CD4-positive, alpha-beta T cell (primary cell): ENCODE measurements at regions not wholly inside any gene's neighbourhood (a gene's known extent, or its start where the extent isn't known, plus 50 kb on each side); places are given as distances from the start of the nearest gene placed in this dataset.

ENCODE experiments used
- ATAC-seq: fragments of 200-7000 bp; cut with Tn5 transposase; one replicate; pipeline ENCODE4 v1.10.0; 2022; ENCODE audit warnings: mild to moderate bottlenecking; ENCODE audit not compliant: poor library complexity
- CTCF ChIA-PET: fragments of 350-600 bp; sonication (Branson Sonifier 250); formaldehyde crosslinking; loops from one replicate; lab custom pipeline; 2021; ENCODE audit warnings: antibody characterized with exemption, inconsistent platforms; lab: Charles Lee
- POLR2A ChIA-PET: fragments of 350-600 bp; sonication (Branson Sonifier 250); formaldehyde crosslinking; loops from one replicate; lab custom pipeline; 2021; ENCODE audit warnings: antibody characterized with exemption, inconsistent platforms; lab: Charles Lee
- DNase-seq, 14 experiments: peaks; one replicate each; pipeline ENCODE4 v3.0.0-alpha.2; 2013 to 2020; ENCODE audit warnings: mixed read lengths in 2 of 14
- H3K27ac ChIP-seq, 2 donors: one replicate each; pipeline versions ENCODE4 v1.5.1 to v1.7.0; 2013; ENCODE audit warnings: low read length in 2 of 2, low read depth in 1 of 2, mild to moderate bottlenecking in 1 of 2
- H3K27me3 ChIP-seq, 2 experiments: 1 replicate in 1 of 2; 2 replicates in 1 of 2; pipeline versions ENCODE4 v1.6.1 to v1.7.0; 2013; ENCODE audit warnings: low read length in 2 of 2, control low read depth in 1 of 2, mild to moderate bottlenecking in 1 of 2, moderate library complexity in 1 of 2; ENCODE audit not compliant: insufficient read depth in 2 of 2, control insufficient read depth in 1 of 2
- H3K36me3 ChIP-seq: one replicate; pipeline ENCODE4 v1.6.1; 2013; ENCODE audit warnings: low read length, control low read depth; ENCODE audit not compliant: insufficient read depth
- H3K4me1 ChIP-seq: one replicate; pipeline ENCODE4 v1.6.1; 2013; ENCODE audit warnings: low read length, control low read depth; ENCODE audit not compliant: insufficient read depth
- H3K4me3 ChIP-seq: one replicate; pipeline ENCODE4 v1.5.1; 2013; ENCODE audit warnings: mild to moderate bottlenecking, low read length, moderate library complexity
- H3K9me3 ChIP-seq, 2 experiments: 1 replicate in 1 of 2; 2 replicates in 1 of 2; pipeline versions ENCODE4 v1.6.1 to v1.7.0; 2013; ENCODE audit warnings: low read length in 2 of 2, mild to moderate bottlenecking in 2 of 2, control low read depth in 1 of 2, moderate library complexity in 1 of 2; ENCODE audit not compliant: control insufficient read depth in 1 of 2, insufficient read depth in 1 of 2
- H3K27ac Mint-ChIP-seq: one replicate; pipeline ENCODE4 v1.8.0; 2020; ENCODE audit warnings: mixed read lengths
- H3K27me3 Mint-ChIP-seq: one replicate; pipeline ENCODE4 v1.8.0; 2021; ENCODE audit warnings: mixed read lengths
- H3K36me3 Mint-ChIP-seq: one replicate; pipeline ENCODE4 v1.8.0; 2021; ENCODE audit warnings: low read depth, mixed read lengths
- H3K4me1 Mint-ChIP-seq: one replicate; pipeline ENCODE4 v1.8.0; 2021; ENCODE audit warnings: low read depth, mixed read lengths
- H3K4me3 Mint-ChIP-seq: one replicate; pipeline ENCODE4 v1.8.0; 2020; ENCODE audit warnings: mild to moderate bottlenecking, mixed read lengths
- H3K9me3 Mint-ChIP-seq: one replicate; pipeline ENCODE4 v1.8.0; 2020; ENCODE audit warnings: mixed read lengths
- CTCF ChIP-seq: fragments of 200-600 bp; IDR thresholded peaks from one replicate; pipeline ENCODE4 v1.8.0; 2022; ENCODE audit warnings: antibody characterized with exemption, mild to moderate bottlenecking
- intact Hi-C, 2 experiments: fragments of 100-400 bp; cut with DNase I in 1 of 2; cut with micrococcal nuclease in 1 of 2; formaldehyde crosslinking; loops; one replicate each; pipeline versions ENCODE4 v1.15.1 to v1.9.0; 2023 to 2025; cut with DNase I, micrococcal nuclease

GRCh38 chr18:27862041-27862682, 314.8 kb downstream of the CDH2 start:
- peaks cover 0 to 16% of the 10 kb centered on the region in 2 experiments for H3K9me3 ChIP-seq
- H3K27ac ChIP-seq = no peak overlapping the region
- Mint-ChIP-seq H3K36me3 (no peaks in the 10 kb centered on the region), H3K4me3 (no peak overlapping the region), H3K4me1 (no peaks in the 10 kb centered on the region), H3K9me3 (peaks cover 3% of the 10 kb centered on the region), H3K27me3 (no peaks in the 10 kb centered on the region), H3K27ac (no peak overlapping the region)
- no peak for TF ChIP-seq CTCF
- CTCF ChIA-PET = no interaction called here
- DNase-seq = no peak
- H3K36me3 ChIP-seq = no peaks in the 10 kb centered on the region
- no peaks in the 10 kb centered on the region for H3K27me3 ChIP-seq
- H3K4me1 ChIP-seq = no peaks in the 10 kb centered on the region
- H3K4me3 ChIP-seq = no peak overlapping the region
- intact Hi-C loops = no loop called here
- POLR2A ChIA-PET = no interaction called here
- ATAC-seq = no peak

GRCh38 chr18:27861539-27861938, 315.4 kb downstream of the CDH2 start:
- Histone ChIP-seq H3K4me1 (no peaks in the 10 kb centered on the region), H3K27ac (no peak overlapping the region), H3K36me3 (no peaks in the 10 kb centered on the region), H3K27me3 (no peaks in the 10 kb centered on the region), H3K9me3 (peaks cover 0 to 16% of the 10 kb centered on the region in 2 experiments), H3K4me3 (no peak overlapping the region)
- intact Hi-C loops = no loop called here
- H3K27me3 Mint-ChIP-seq = no peaks in the 10 kb centered on the region
- ATAC-seq (no peak), DNase-seq (no peak)
- ChIA-PET CTCF (no interaction called here), POLR2A (no interaction called here)
- H3K4me3 Mint-ChIP-seq = no peak overlapping the region
- no peak overlapping the region for H3K27ac Mint-ChIP-seq
- H3K36me3 Mint-ChIP-seq = no peaks in the 10 kb centered on the region
- no peaks in the 10 kb centered on the region for H3K4me1 Mint-ChIP-seq
- no peak for TF ChIP-seq CTCF
- H3K9me3 Mint-ChIP-seq = peaks cover 3% of the 10 kb centered on the region

GRCh38 chr18:27860701-27861107, 316.2 kb downstream of the CDH2 start:
- Histone ChIP-seq H3K36me3 (no peaks in the 10 kb centered on the region), H3K27ac (no peak overlapping the region), H3K9me3 (peaks cover 0 to 16% of the 10 kb centered on the region in 2 experiments), H3K4me3 (no peak overlapping the region), H3K4me1 (no peaks in the 10 kb centered on the region), H3K27me3 (no peaks in the 10 kb centered on the region)
- intact Hi-C loops = no loop called here
- Mint-ChIP-seq H3K27ac (no peak overlapping the region), H3K9me3 (peaks cover 3% of the 10 kb centered on the region), H3K4me3 (no peak overlapping the region), H3K36me3 (no peaks in the 10 kb centered on the region), H3K4me1 (no peaks in the 10 kb centered on the region), H3K27me3 (no peaks in the 10 kb centered on the region)
- ChIA-PET CTCF (no interaction called here), POLR2A (no interaction called here)
- DNase-seq (no peak), ATAC-seq (no peak)
- no peak for TF ChIP-seq CTCF
